Renal cortex interstitium (tissue), 11 donors: ENCODE measurements at regions not wholly inside any gene's neighbourhood (a gene's known extent, or its start where the extent isn't known, plus 50 kb on each side); places are given as distances from the start of the nearest gene placed in this dataset.
A peak's percentile ranks its signal among the peaks of the same experiment; 100 is the strongest.

Source experiments
- DNase-seq, 11 donors: peaks; one replicate each; pipeline ENCODE4 v3.0.0-alpha.2; 2013; ENCODE audit warnings: low read depth in 9 of 11, low spot score in 4 of 11; ENCODE audit errors: extremely low read depth in 1 of 11

DNA sequence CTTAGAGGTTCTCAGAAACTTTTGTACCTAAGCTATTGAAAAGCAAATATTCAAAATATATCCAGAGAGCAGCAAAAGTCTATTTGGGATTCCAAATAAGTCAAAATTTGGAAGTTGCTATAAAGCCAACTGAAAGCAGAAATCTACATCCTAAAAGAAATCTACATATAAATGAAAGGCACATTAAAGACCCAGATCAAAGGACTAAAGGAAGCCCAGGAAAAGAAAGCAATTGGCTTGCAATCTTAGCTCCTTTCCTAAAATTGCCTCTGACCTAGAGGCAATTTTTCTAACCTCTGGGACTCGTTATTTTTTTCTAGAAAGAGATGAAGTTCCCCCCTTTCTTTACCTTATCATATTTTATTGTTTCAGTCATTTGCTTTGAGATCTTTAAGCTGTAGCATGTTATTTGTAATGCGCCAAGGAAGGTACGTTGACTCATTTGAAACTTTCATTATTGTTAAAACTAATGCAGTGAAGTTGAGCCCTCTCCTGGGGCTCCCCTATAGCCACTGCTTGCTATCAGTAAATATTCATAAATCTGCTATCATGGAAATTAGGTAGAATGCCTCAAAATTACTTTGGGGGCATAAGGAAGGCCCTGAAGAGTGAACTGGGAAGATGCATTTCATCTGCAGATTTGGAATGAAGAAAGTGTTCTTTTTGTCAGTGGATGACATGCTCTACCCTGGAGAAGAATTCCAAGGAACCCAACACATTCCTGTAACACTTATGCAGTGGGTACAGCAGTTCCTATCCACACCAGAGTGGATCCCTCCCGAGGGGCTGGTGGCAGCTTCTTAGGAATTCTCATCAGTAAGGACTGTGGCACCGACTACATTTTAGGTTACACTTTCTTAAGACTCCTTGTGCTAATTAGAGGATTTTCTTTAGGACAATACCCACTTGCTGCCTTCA is 177.8 kb upstream of the IGFBP7 start:
- no peak for DNase-seq

DNA sequence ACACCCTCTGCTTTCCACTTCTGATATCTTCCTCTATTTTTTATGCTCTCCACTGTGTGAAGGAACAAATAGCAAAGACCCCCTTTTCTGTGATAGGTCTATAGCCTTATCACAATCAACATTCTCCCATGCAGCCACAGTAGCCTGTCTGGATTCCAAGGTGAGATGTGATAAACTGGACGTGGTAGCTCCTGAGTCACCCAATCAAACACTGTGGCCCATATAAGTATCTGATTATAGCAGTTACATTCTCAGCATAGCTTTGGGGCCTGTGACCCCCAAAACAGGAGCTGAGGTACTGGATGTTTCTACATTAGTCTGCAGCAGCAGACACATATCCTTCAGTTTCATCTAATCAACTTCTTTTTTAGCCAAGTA is 172.7 kb upstream of the IGFBP7 start:
- DNase-seq = no peak

DNA sequence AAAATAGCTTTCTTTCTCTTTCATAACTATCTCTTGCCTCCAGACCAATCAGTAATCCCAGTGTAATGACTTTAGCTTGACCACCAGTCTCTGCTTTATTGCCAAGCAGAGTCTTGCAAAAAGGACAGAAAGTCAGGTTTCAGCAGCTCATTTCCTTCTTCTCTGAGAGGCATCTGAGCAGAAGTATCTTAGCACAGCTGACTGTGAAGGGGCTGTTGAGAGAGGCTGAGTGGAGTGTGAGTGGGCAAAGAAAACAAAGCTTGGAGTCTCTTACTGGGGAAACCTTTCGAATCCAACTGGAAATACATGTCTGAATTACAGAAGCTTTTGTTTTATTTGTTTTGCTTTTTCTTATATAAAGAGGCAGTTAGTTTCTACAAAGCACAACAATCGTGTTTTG is 170.3 kb upstream of the IGFBP7 start:
- DNase-seq = no peak

DNA sequence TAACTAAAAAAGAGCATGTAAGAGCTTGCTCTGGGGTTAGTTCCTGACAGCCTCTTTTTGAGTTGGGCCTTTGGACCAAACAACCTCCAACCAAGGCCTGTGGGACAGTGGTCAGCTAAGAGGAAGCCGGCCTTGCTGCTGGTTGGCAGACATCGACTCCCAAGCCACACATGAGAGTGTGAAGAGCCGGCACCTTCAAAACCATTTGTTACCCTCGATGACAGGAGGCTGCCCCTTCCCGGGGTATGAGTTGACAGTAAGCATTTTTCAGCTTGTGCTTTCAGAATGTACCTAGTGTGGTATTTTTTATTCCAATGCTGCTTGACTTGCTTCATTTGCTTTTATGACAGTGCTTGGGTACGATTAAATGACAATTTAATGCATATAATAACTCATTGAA is 168.6 kb upstream of the IGFBP7 start:
- no peak for DNase-seq

DNA sequence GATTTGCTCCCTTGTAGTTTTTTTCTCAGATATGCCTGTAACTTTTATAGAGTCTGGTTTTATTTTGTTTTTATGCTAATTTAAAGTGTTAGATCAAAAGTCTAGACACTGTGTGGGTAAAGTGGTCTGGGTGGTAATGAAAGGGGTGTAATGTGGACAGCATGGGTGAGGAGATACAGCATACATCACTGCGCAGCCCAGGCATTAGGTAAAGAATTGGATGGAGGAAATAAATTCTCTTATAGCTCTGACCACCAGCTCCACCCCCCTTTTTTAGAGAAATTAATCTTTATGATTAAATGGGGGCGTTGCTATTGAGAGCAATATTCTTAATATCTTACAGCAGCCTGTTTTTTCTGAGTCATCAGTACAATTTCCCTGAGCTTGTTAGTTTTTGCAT is 163.9 kb upstream of the IGFBP7 start:
- DNase-seq = no peak

DNA sequence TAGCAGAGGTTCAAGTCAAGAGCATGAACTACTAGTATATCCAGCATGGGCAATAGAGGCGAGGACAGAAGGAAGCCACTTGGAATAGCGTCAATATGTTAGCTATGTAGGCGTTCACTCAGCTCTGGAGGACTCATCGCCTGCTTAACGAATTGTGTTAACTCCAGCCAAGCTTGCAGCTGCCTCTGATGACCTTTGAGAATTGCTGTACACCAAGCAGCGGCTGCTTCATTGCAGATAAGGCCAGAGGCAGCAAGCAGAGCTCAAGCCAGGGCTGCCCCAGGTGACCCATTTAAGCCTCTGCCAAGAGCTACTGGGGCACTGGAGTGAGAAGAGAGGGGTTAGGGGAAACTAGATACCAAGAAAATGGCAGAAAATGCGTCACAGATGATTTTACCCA is 160.2 kb upstream of the IGFBP7 start:
- no peak for DNase-seq

DNA sequence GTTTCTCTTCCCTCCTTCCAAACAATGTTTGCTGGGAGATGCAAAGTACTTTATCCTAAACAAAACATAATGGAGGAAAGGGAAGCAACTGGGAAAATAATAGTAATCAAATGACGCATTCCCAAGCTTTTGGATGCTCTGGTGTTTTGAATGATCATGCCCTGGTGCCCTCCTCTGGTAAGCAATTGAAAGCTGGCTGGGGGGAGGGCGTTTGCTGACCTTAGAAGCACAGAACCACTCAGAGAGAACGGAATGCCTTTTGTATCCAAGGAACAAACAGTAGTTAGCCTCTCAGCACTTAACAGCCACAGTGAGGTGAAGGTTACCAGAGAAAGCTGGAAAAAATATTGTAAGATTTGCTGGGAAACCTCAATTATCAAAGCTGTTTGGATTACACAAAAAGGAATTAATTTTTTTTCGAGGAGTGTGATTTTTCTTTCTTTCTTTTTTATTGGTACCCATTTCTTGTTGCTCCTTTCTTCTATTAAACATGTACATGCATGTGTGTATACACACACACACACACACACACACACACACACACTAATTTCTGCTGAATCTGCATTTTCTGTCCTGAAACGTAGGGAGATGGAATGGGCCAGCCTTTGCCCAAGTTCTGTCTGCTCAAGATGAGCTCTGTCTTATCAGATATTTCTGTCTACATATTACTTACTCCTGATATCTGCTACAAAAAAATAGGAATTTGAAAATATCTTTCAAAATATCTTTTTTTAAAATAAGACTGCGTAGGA is 155.8 kb upstream of the IGFBP7 start:
- peak in 6 of 11 donors; percentile 8 to 54 (median 28) for DNase-seq

DNA sequence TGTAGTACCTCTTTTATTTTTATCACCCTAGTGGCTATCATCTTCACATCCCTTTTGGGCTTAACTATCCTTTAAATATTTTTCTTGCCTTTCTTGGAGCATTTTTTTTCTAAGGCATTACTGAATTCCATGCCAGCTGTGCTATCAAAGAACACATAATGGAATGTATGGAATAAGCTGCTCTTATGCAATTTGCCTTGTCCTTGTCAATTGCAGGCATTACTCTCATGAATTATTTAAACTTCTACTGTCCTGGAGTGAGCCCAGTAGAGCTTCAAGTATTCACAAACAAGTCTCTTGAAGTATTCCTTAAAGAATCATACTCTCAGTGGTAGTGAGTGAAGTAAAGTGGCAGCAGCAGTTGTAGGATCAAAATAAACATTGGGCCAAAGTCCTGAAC is 144.6 kb upstream of the IGFBP7 start:
- no peak for DNase-seq

DNA sequence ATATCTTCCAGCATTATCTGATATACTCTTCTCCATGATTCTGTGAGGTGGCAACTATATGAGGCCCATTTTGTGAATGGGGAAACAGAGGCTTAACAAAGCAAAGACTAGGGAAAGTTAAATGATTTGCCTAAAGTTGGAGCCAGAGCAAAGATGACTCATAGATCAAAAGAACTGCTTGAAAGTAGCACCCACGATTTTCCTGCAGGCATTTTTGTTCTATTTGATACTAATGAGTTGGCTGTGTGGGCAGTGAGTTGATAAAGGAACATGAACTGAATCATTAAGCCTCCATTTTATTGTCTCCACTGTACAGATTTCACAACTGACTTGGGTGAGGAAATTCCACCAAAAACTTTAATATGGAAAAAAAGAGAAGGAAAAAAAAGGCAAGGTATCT is 138.9 kb upstream of the IGFBP7 start:
- DNase-seq = no peak

DNA sequence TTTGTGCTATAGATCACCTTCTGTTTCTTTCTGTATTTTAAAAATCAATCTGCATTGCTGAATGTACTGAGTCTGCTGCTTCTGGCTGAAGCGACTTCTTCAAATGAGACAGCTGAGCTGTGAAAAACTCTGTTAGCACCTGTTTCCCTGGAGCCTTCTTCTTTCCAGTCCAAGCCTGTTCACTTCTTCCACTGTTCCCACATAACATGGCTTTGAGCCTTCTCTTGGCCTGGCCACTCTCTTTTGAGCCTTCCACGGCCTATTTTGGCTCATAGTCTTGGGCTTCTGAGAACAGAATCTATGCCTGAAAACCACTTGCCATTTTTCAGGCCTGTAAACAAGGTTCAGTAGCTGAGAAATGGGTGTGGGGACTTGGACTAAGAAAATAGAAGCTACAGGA is 132.9 kb upstream of the IGFBP7 start:
- DNase-seq = no peak

DNA sequence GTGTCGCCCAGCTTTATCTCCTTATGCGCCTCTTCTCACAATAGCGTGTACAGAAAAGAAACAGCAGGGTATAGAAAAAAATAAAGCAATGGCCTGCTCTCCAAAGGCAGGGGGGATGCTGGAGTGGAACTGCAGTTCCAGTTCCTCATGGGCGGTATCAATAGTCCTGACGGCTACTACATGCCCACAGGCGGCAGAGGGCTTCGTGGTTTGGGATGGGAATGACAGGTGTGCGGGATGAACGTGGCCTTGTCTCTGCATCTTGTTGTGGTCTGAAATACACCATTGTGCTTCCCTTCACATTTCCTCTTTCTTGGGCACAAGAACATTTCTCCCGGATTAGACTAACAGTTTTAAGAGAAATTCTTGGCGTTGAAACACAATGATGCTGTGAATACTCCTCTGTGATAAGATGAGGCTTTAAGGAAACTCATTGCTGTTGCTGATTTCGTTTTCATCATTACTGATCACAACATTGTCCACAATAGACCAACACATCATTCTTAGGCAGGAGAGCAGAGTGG is 124.1 kb upstream of the IGFBP7 start:
- DNase-seq = no peak

DNA sequence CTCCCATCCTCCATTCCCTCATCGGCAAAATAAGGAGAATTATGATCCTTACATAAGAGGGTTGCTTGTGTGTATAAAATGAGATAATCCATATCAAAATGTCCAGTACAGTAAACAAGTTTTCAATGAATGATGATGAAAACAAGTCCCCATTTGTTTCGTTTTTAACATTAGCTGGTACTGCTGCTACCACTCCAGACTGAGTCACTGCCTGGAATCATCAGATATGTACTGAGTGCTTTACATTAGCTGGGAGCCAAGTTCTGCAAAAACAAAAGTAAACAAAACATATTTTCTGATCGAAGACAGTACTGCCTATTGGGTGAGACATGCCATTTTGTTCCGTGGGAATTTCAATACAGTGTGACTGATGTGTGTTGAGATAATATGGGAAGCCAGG is 123.2 kb upstream of the IGFBP7 start:
- DNase-seq = no peak

DNA sequence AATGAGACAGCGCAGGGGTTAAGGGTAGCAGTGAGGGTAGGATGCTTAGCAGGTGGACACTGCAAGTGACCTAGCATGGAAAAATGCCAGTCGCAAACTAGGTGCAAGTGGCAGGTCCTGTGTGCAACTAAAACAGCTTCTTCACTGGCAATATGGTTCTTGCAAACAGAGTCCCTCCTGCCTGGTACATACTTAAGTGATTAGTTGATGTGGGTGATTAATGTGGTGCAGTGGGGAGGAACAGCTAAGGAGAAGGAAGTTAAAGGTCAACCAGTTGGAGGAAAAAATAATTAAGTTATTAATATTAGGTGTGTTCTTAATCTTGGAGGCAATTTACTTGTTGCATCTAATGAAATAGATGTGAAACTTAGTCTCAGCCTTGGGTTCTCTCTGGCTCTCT is 121.6 kb upstream of the IGFBP7 start:
- DNase-seq = peak in 2 of 11 donors; percentile 8 to 29

DNA sequence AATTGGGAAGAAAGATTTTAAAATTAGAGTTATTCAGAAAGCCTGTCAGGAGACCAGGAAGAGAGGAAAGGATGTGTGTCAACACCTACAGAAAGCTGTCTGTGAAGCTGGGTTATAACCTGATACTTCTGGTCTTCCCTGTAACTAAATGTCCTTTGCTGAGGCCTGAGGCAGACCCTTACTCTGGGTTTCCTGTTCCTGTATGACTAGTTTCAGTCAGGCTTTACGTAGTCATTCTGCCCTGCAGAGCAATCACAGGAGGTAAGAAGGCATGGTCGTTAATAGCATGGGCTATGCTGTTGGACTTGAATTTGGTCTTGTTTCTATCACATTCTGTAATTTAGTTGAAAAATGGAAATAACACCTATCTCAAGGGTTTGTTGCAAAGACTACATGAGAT is 110.5 kb upstream of the IGFBP7 start:
- no peak for DNase-seq

DNA sequence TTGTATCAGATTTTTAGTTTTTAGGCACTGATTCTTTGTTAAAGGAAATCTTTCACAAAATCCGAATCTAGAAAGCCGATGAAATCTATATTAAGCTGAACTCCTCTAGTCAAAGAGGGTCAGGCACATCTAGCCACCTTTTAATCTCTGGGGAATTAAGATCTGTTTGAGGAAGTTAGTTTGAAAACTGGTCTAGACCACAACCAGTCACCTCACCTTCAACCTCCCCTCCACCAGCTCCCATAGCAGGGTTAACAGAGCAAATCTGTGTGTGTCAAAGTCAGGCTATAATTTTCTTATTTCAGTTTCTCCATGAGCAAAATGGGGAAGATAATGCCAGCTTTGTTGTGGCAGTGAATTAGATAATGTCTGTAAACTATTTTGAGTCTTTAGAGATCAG is 110.0 kb upstream of the IGFBP7 start:
- DNase-seq = no peak

DNA sequence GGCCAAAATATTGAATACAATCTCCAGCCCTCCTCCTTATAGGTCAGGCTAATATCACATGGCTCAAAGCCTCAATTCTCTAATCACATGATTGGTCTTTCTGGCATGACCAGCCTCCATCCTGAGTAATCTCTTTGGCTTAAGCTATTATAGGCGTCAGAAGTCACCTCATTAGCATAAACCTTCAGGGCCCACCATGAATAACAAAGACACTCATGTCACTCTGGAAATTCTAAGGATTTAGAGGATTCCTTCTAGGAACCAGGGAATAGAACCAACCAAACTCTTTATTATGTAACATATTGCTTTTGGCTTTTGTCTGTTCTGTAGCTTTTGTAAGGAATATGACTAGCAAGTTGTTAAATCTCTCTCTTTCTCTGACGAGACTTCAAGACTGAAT is 109.2 kb upstream of the IGFBP7 start:
- DNase-seq = no peak

DNA sequence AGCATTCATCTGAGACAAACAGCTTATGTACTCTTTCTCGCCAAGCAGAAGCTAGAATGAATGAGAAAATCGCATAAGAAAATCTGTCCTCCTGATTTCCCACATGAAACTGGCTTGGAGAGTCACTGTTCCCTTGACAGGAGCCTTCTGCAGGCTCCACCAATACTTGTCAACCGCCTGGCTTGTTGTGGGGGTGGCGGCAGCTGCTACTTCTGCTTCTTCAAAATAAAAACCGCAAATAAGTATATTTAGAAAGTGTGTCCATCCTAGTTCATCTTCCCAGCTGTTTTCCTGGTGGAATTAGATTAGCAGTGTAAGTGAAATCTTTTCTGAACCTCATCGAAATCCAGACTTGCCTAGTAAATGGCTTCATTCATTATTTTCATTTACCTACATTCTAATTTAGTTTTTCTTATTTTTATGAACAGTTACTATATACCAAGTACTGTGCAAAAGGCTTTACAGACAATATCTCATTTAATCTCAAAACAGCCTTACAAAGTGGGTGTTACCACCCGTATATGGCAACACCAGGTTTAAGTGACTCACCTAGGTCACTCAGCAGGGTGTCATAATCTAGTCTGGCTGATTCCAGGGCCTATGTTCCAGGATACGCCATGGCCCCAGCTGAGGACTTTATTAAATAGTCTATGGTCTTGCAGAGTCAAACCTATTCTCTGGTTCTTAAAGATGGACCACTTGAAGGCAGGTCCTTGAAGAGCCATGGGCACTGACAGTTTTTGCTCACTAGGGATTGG is 104.6 kb upstream of the IGFBP7 start:
- no peak for DNase-seq

DNA sequence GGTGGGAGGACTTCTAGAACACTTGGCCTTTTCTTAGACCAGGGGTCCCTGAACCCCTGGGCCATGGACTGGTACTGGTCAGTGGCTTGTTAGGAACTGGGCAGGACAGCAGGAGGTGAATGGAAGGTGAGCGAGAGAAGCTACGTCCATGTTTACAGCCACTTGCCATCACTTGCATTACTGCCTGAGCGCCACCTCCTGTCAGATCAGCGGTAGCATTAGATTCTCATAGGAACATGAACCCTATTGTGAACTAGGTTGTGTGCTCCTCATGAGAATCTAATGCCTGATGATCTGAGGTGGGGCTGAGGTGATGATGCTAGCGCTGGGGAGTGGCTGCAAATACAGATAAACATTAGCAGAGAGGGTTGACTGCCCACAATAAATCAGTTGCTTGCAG is 100.9 kb upstream of the IGFBP7 start:
- no peak for DNase-seq

DNA sequence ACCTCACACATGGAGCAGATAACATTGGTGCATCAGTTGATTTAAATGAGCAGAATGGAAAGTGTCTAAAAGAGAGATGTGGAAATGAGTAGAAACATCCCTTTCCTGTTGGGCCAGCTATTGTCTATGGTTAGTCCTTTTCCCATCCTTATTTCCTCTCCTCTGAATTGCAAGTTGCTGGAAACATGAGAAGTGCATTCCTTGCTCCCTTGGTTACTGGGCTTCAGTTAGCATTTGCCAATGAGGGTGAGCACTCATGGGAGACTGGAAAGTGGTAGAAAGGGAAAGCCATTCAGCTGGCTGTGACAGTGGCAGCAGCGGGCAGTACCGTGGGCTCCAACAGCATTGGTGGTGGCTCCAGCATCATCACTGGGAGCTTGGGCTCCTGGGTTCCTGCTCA is 96.0 kb upstream of the IGFBP7 start:
- DNase-seq = peak in 1 of 11 donors; percentile 15

DNA sequence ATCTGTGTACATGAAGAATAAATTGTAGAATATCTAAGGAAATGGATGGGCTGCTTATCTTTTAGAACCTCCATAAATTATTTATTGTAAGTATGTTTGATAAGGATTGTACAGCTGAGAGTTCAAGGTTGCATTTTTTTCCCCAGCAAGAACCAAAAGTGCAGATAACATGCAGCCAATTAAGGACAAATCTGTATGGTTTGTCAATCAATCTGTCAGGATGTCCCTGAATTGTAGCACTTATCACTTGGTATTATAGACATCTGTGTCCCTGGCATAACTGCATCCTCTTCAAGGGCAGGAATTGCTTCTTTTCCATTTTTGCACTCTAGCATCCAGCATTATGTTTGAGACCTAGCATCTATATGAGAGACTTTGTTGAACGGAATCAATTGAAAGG is 95.4 kb upstream of the IGFBP7 start:
- no peak for DNase-seq
